GM19328 (cell line): ENCODE measurements at regions not wholly inside any gene's neighbourhood (a gene's known extent, or its start where the extent isn't known, plus 50 kb on each side); places are given as distances from the start of the nearest gene placed in this dataset.
"Not testable (repeated sequence)": the region's sequence is repeated elsewhere in the genome, so short reads cannot be mapped to it uniquely, and the experiment has no call there.

ENCODE experiments used
- ATAC-seq: cut with Tn5 transposase; IDR thresholded peaks from one replicate; pipeline ENCODE4 v1.9.1; 2021; ENCODE audit warnings: mild to moderate bottlenecking, moderate library complexity; ENCODE audit not compliant: unreplicated experiment

- no peak for ATAC-seq
These were observed 251.6 kb downstream of the CRLF2 start for GRCh38 chrX:960821-961220.

- ATAC-seq = no peak
These were observed 252.9 kb downstream of the CRLF2 start for GRCh38 chrX:959595-959994.

- not testable (repeated sequence) for ATAC-seq
These were observed 257.2 kb downstream of the CRLF2 start for GRCh38 chrX:955168-955781.

GRCh38 chrX:953879-954482, 258.5 kb downstream of the CRLF2 start:
- no peak for ATAC-seq

- ATAC-seq = no peak
These were observed 259.6 kb downstream of the CRLF2 start for GRCh38 chrX:952816-953215.

- ATAC-seq = not testable (repeated sequence)
These were observed 265.2 kb downstream of the CRLF2 start for GRCh38 chrX:947262-947661.

GRCh38 chrX:943035-943434, 269.4 kb downstream of the CRLF2 start:
- no peak for ATAC-seq

GRCh38 chrX:940691-941090, 271.8 kb downstream of the CRLF2 start:
- no peak for ATAC-seq

- no peak for ATAC-seq
These were observed 275.3 kb downstream of the CRLF2 start for GRCh38 chrX:936979-937769.

GRCh38 chrX:933611-934010, 278.8 kb downstream of the CRLF2 start:
- no peak for ATAC-seq

- ATAC-seq = no peak
These were observed 283.8 kb downstream of the CRLF2 start for GRCh38 chrX:928606-929005.

GRCh38 chrX:926991-927390, 285.5 kb downstream of the CRLF2 start:
- ATAC-seq = no peak

- ATAC-seq = no peak
These were observed 286.4 kb downstream of the CRLF2 start for GRCh38 chrX:926070-926469.

GRCh38 chrX:925652-926061, 286.8 kb downstream of the CRLF2 start:
- no peak for ATAC-seq

GRCh38 chrX:925094-925493, 287.4 kb downstream of the CRLF2 start:
- no peak for ATAC-seq

GRCh38 chrX:924017-924416, 288.4 kb downstream of the CRLF2 start:
- no peak for ATAC-seq

GRCh38 chrX:920234-920799, 289.7 kb downstream of the SHOX start:
- no peak for ATAC-seq

- ATAC-seq = no peak
These were observed 285.6 kb downstream of the SHOX start for GRCh38 chrX:916230-916599.

GRCh38 chrX:915427-916229, 285.0 kb downstream of the SHOX start:
- ATAC-seq = no peak

GRCh38 chrX:914206-914605, 283.6 kb downstream of the SHOX start:
- no peak for ATAC-seq

GRCh38 chrX:912677-913076, 282.1 kb downstream of the SHOX start:
- ATAC-seq = no peak
